ENCODE measurements at regions not wholly inside any gene's neighbourhood (a gene's known extent, or its start where the extent isn't known, plus 50 kb on each side); places are given as distances from the start of the nearest gene placed in this dataset.

GRCh38 chr12:107351109-107351508 lies 257.8 kb upstream of the CRY1 start:
- TF ChIP-seq CTCF (IDR thresholded peaks at IDR 0.05; ENCODE audit: poor library complexity): no peak
- TF ChIP-seq EZH2 (IDR thresholded peaks at IDR 0.05; ENCODE audit: borderline replicate concordance): no peak
- TF ChIP-seq EZH2phosphoT487 (IDR thresholded peaks at IDR 0.05; ENCODE audit: low read depth, severe bottlenecking, unreplicated experiment): no peak
